ENCODE measurements at regions not wholly inside any gene's neighbourhood (a gene's known extent, or its start where the extent isn't known, plus 50 kb on each side); places are given as distances from the start of the nearest gene placed in this dataset.

GRCh38 chr21:43341378-43342161 lies 85.4 kb downstream of the SIK1 start (continued):
- TF ChIP-seq RELA (CRISPR knock-in tag; IDR thresholded peaks at IDR 0.05; ENCODE audit: borderline replicate concordance) (no peak), SMAD4 (CRISPR knock-in tag; IDR thresholded peaks at IDR 0.05) (no peak)
- TF ChIP-seq, protein P1, sequence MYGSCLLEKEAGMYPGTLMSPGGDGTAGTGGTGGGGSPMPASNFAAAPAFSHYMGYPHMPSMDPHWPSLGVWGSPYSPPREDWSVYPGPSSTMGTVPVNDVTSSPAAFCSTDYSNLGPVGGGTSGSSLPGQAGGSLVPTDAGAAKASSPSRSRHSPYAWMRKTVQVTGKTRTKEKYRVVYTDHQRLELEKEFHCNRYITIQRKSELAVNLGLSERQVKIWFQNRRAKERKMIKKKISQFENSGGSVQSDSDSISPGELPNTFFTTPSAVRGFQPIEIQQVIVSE (CRISPR knock-in tag; IDR thresholded peaks at IDR 0.05; ENCODE audit: borderline replicate concordance) = no peak

DNA sequence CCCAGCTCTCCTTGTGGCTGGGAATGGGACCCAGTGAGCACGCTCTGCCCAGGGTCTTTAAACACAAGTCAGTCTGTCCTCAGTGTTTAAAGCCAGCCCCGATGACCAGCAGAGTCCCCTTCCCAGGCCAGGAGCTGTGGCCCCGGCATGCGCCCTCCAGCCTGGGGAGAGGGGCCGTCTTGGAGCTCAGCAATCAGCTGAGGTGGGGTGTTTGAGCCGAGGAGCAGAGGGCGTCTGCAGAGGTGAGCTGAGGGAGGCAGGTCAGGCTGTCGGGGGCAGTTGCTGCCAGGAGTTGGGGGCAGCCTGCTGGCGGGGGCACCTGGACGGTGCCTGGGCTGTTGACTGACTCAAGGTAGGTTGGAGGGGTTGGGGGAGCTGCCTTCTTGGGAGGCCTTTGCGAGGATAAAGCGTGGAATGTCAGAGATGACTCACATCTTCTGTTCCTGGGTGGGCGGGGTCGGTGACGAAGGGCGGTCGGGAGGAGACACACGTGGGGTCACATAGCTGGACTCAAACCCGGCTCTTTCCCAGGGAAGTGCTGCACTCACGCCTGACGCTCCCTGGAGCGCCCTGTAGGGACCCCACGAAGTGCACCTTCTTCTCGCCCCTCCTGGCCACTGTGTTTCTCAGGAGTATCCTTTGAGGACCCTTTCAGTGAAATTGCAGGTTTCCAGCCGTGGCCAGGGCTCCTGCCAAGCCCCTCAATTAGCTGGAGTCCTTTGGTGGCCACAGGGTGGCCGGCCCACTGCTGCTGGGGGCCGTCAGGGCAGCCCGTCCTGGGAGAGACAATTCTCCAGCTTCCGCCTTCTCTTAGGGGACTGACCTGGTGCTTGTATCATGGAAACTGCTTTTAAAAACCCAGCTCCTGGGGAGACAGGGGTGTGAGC lies 86.2 kb downstream of the SIK1 start:
- Mint-ChIP-seq H3K27me3 (ENCODE audit: low read depth) (no peaks in the 10 kb centered on the region; the same call in 1 of the 2 replicates), H3K9me3 (peaks cover 16% of the 10 kb centered on the region), H3K4me1 (no peaks in the 10 kb centered on the region), H3K36me3 (peaks cover 8% of the 10 kb centered on the region), H3K4me3 (no peak overlapping the region), H3K27ac (no peak overlapping the region)
- ChIA-PET CTCF (no interaction called here), POLR2A (no interaction called here)
- TF ChIP-seq TEAD1 (CRISPR knock-in tag; IDR thresholded peaks at IDR 0.05) (no peak), ETV6 (CRISPR knock-in tag; IDR thresholded peaks at IDR 0.05) (no peak), CREB1 (CRISPR knock-in tag; IDR thresholded peaks at IDR 0.05) (no peak), KAT7 (CRISPR knock-in tag; IDR thresholded peaks at IDR 0.05; ENCODE audit: borderline replicate concordance) (no peak)
- TF ChIP-seq, protein P2, sequence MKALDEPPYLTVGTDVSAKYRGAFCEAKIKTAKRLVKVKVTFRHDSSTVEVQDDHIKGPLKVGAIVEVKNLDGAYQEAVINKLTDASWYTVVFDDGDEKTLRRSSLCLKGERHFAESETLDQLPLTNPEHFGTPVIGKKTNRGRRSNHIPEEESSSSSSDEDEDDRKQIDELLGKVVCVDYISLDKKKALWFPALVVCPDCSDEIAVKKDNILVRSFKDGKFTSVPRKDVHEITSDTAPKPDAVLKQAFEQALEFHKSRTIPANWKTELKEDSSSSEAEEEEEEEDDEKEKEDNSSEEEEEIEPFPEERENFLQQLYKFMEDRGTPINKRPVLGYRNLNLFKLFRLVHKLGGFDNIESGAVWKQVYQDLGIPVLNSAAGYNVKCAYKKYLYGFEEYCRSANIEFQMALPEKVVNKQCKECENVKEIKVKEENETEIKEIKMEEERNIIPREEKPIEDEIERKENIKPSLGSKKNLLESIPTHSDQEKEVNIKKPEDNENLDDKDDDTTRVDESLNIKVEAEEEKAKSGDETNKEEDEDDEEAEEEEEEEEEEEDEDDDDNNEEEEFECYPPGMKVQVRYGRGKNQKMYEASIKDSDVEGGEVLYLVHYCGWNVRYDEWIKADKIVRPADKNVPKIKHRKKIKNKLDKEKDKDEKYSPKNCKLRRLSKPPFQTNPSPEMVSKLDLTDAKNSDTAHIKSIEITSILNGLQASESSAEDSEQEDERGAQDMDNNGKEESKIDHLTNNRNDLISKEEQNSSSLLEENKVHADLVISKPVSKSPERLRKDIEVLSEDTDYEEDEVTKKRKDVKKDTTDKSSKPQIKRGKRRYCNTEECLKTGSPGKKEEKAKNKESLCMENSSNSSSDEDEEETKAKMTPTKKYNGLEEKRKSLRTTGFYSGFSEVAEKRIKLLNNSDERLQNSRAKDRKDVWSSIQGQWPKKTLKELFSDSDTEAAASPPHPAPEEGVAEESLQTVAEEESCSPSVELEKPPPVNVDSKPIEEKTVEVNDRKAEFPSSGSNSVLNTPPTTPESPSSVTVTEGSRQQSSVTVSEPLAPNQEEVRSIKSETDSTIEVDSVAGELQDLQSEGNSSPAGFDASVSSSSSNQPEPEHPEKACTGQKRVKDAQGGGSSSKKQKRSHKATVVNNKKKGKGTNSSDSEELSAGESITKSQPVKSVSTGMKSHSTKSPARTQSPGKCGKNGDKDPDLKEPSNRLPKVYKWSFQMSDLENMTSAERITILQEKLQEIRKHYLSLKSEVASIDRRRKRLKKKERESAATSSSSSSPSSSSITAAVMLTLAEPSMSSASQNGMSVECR (CRISPR knock-in tag; IDR thresholded peaks at IDR 0.05; ENCODE audit: borderline replicate concordance) = no peak
- DNase-seq (ENCODE audit: low spot score) = no peak
- no peak for ATAC-seq

DNA sequence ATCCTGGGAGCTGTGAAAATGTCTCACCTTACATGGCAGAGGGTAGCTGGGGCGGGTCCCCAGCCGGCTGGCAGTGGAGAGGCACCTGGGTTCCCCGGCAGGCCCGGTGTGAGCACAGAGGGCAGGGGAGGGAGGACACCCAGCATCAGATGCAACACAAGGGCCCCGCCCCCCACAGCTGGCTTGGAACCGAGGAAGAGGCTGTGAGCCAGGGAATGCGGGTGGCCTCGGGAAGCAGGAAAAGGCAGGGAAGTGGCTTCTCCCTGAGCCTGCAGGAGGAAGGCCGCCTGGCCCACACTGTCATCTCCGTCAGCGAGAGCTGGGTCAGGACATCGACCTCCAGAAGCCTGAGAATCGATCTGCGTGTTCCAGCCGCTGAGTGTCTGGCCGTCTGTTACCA lies 87.3 kb downstream of the SIK1 start:
- ChIA-PET CTCF (no interaction called here), POLR2A (no interaction called here)
- Mint-ChIP-seq H3K4me3 (no peak overlapping the region), H3K27me3 (ENCODE audit: low read depth) (no peaks in the 10 kb centered on the region; the same call in 1 of the 2 replicates), H3K4me1 (no peaks in the 10 kb centered on the region), H3K36me3 (peaks cover 8% of the 10 kb centered on the region), H3K9me3 (peaks cover 23% of the 10 kb centered on the region), H3K27ac (no peak overlapping the region)
- ATAC-seq = no peak
- no peak for DNase-seq (ENCODE audit: low spot score)
- TF ChIP-seq, protein P3, sequence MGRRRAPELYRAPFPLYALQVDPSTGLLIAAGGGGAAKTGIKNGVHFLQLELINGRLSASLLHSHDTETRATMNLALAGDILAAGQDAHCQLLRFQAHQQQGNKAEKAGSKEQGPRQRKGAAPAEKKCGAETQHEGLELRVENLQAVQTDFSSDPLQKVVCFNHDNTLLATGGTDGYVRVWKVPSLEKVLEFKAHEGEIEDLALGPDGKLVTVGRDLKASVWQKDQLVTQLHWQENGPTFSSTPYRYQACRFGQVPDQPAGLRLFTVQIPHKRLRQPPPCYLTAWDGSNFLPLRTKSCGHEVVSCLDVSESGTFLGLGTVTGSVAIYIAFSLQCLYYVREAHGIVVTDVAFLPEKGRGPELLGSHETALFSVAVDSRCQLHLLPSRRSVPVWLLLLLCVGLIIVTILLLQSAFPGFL (CRISPR knock-in tag; IDR thresholded peaks at IDR 0.05; ENCODE audit: borderline replicate concordance) = no peak
- TF ChIP-seq, protein P2 (CRISPR knock-in tag; IDR thresholded peaks at IDR 0.05; ENCODE audit: borderline replicate concordance) = no peak
- TF ChIP-seq, protein P4, sequence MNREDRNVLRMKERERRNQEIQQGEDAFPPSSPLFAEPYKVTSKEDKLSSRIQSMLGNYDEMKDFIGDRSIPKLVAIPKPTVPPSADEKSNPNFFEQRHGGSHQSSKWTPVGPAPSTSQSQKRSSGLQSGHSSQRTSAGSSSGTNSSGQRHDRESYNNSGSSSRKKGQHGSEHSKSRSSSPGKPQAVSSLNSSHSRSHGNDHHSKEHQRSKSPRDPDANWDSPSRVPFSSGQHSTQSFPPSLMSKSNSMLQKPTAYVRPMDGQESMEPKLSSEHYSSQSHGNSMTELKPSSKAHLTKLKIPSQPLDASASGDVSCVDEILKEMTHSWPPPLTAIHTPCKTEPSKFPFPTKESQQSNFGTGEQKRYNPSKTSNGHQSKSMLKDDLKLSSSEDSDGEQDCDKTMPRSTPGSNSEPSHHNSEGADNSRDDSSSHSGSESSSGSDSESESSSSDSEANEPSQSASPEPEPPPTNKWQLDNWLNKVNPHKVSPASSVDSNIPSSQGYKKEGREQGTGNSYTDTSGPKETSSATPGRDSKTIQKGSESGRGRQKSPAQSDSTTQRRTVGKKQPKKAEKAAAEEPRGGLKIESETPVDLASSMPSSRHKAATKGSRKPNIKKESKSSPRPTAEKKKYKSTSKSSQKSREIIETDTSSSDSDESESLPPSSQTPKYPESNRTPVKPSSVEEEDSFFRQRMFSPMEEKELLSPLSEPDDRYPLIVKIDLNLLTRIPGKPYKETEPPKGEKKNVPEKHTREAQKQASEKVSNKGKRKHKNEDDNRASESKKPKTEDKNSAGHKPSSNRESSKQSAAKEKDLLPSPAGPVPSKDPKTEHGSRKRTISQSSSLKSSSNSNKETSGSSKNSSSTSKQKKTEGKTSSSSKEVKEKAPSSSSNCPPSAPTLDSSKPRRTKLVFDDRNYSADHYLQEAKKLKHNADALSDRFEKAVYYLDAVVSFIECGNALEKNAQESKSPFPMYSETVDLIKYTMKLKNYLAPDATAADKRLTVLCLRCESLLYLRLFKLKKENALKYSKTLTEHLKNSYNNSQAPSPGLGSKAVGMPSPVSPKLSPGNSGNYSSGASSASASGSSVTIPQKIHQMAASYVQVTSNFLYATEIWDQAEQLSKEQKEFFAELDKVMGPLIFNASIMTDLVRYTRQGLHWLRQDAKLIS (CRISPR knock-in tag; IDR thresholded peaks at IDR 0.05; ENCODE audit: borderline replicate concordance) = no peak
- no peak for TF ChIP-seq NFYB (CRISPR knock-in tag; conservative IDR thresholded peaks at IDR 0.05; ENCODE audit: low read depth)
- no peak for TF ChIP-seq ZNF138 (CRISPR knock-in tag; conservative IDR thresholded peaks at IDR 0.05)
- TF ChIP-seq, protein P5, sequence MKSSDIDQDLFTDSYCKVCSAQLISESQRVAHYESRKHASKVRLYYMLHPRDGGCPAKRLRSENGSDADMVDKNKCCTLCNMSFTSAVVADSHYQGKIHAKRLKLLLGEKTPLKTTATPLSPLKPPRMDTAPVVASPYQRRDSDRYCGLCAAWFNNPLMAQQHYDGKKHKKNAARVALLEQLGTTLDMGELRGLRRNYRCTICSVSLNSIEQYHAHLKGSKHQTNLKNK (CRISPR knock-in tag; IDR thresholded peaks at IDR 0.05) = no peak
- no peak for TF ChIP-seq USF1 (CRISPR knock-in tag; IDR thresholded peaks at IDR 0.05)

Data from WTC11 (cell line).